H1 (cell line): ENCODE measurements at regions not wholly inside any gene's neighbourhood (a gene's known extent, or its start where the extent isn't known, plus 50 kb on each side); places are given as distances from the start of the nearest gene placed in this dataset.

Source experiments
- CTCF ChIA-PET: fragments of 300-600 bp; sonication (Branson Sonifier 250); formaldehyde crosslinking; loops from one replicate; lab custom pipeline; 2021; ENCODE audit not compliant: partially characterized antibody; lab: Charles Lee
- POLR2A ChIA-PET: fragments of 300-600 bp; sonication (Branson Sonifier 250); formaldehyde crosslinking; loops from one replicate; lab custom pipeline; 2021; ENCODE audit warnings: inconsistent platforms; ENCODE audit not compliant: partially characterized antibody; lab: Charles Lee
- DNase-seq, 2 experiments: peaks; one replicate each; pipeline versions ENCODE4 v3.0.0 to v3.0.0-alpha.2; 2010 to 2022; ENCODE audit warnings: low spot score in 2 of 2, low read depth in 1 of 2, mixed read lengths in 1 of 2
- FAIRE-seq: peaks from 2 replicates; lab custom pipeline; 2011; peaks lifted over from hg19 to GRCh38; lab: Jason Lieb, UNC
- H2AFZ ChIP-seq: 2 replicates; pipeline ENCODE4 v1.8.1; 2012; ENCODE audit warnings: low read length, inconsistent platforms
- H2AK5ac ChIP-seq: 2 replicates; pipeline ENCODE4 v1.6.1; 2013; ENCODE audit warnings: low read depth, low read length
- H2BK120ac ChIP-seq: replicated peaks from 2 replicates; pipeline ENCODE3; 2013; ENCODE audit warnings: low read depth, low read length, inconsistent platforms
- H2BK12ac ChIP-seq: 2 replicates; pipeline ENCODE4 v1.6.1; 2013; ENCODE audit warnings: low read depth, low read length
- H2BK15ac ChIP-seq: 2 replicates; pipeline ENCODE4 v1.6.1; 2013; ENCODE audit warnings: low read length
- H2BK20ac ChIP-seq: 2 replicates; pipeline ENCODE4 v1.6.1; 2013; ENCODE audit warnings: low read length
- H2BK5ac ChIP-seq: 2 replicates; pipeline ENCODE4 v1.6.1; 2013; ENCODE audit warnings: low read depth, low read length
- H3K14ac ChIP-seq: 2 replicates; pipeline ENCODE4 v1.6.1; 2013; ENCODE audit warnings: inconsistent platforms; ENCODE audit not compliant: insufficient read length
- H3K18ac ChIP-seq: 2 replicates; pipeline ENCODE4 v1.6.1; 2013; ENCODE audit warnings: low read length; ENCODE audit errors: extremely low read depth
- H3K23ac ChIP-seq: 2 replicates; pipeline ENCODE4 v1.6.1; 2013; ENCODE audit warnings: inconsistent platforms; ENCODE audit not compliant: insufficient read length
- H3K23me2 ChIP-seq: 2 replicates; pipeline ENCODE4 v1.6.1; 2013; ENCODE audit warnings: low read depth, low read length
- H3K27ac ChIP-seq: 2 replicates; pipeline ENCODE4 v1.6.1; 2011; ENCODE audit warnings: low read depth, low read length, inconsistent platforms
- H3K27me3 ChIP-seq, 4 experiments: replicated peaks in 1 of 4; 1 replicate in 1 of 4; 2 replicates in 3 of 4; pipeline versions ENCODE4 v1.6.1 to v1.8.1; 2011 to 2013; ENCODE audit warnings: low read length in 3 of 4, mild to moderate bottlenecking in 3 of 4, inconsistent platforms in 2 of 4, mixed read lengths in 2 of 4, moderate library complexity in 1 of 4; ENCODE audit not compliant: control insufficient read depth in 3 of 4, insufficient read depth in 3 of 4; ENCODE audit errors: extremely low read depth in 1 of 4
- H3K36me3 ChIP-seq, 4 experiments: 2 replicates each; pipeline versions ENCODE4 v1.6.1 to v1.8.1; 2011 to 2013; ENCODE audit warnings: mild to moderate bottlenecking in 4 of 4, low read length in 3 of 4, moderate library complexity in 2 of 4, control low read depth in 1 of 4, inconsistent platforms in 1 of 4; ENCODE audit not compliant: insufficient read depth in 4 of 4, control insufficient read depth in 2 of 4
- H3K4ac ChIP-seq: replicated peaks from 2 replicates; pipeline ENCODE3; 2013; ENCODE audit warnings: low read length, low read depth, mixed read lengths, inconsistent platforms; ENCODE audit not compliant: insufficient read length
- H3K4me1 ChIP-seq, 4 experiments: replicated peaks in 1 of 4; 1 replicate in 1 of 4; 2 replicates in 3 of 4; pipeline versions ENCODE4 v1.6.1 to v1.8.1; 2011 to 2013; ENCODE audit warnings: low read length in 3 of 4, inconsistent platforms in 2 of 4, mixed read lengths in 1 of 4; ENCODE audit not compliant: insufficient read depth in 4 of 4, control insufficient read depth in 3 of 4
- H3K4me2 ChIP-seq, 2 experiments: 2 replicates each; pipeline versions ENCODE4 v1.6.1 to v1.8.1; 2011 to 2013; ENCODE audit warnings: low read depth in 2 of 2, low read length in 2 of 2, control low read depth in 1 of 2, inconsistent platforms in 1 of 2, mild to moderate bottlenecking in 1 of 2; ENCODE audit not compliant: insufficient read depth in 1 of 2
- H3K4me3 ChIP-seq, 4 experiments: fragments of 200-600, 300-600 bp in 1 of 4; sonication (generic), shearing (Covaris generic), sonication (Bioruptor Twin) in 1 of 4; 2 replicates each; pipeline versions ENCODE4 v1.5.1 to v1.8.1; 2011 to 2016; ENCODE audit warnings: low read length in 4 of 4, low read depth in 3 of 4, control low read depth in 2 of 4, inconsistent platforms in 2 of 4, mild to moderate bottlenecking in 2 of 4, mixed read lengths in 1 of 4, moderate library complexity in 1 of 4; ENCODE audit not compliant: insufficient read depth in 2 of 4; ENCODE audit errors: extremely low read depth in 1 of 4
- H3K56ac ChIP-seq: replicated peaks from 2 replicates; pipeline ENCODE3; 2013; ENCODE audit warnings: low read depth, mild to moderate bottlenecking, mixed read lengths, low read length, inconsistent platforms; ENCODE audit not compliant: insufficient read length
- H3K79me1 ChIP-seq: 2 replicates; pipeline ENCODE4 v1.6.1; 2013; ENCODE audit warnings: low read depth, low read length, control low read depth
- H3K79me2 ChIP-seq, 2 experiments: 2 replicates each; pipeline versions ENCODE4 v1.6.1 to v1.8.1; 2012 to 2013; ENCODE audit warnings: low read length in 2 of 2, mild to moderate bottlenecking in 2 of 2, inconsistent platforms in 1 of 2; ENCODE audit not compliant: insufficient read depth in 2 of 2, control insufficient read depth in 1 of 2
- H3K9ac ChIP-seq, 4 experiments: replicated peaks in 1 of 4; 1 replicate in 1 of 4; 2 replicates in 3 of 4; pipeline versions ENCODE4 v1.6.1 to v1.8.1; 2011 to 2013; ENCODE audit warnings: low read depth in 3 of 4, low read length in 3 of 4, control low read depth in 2 of 4, mild to moderate bottlenecking in 2 of 4, moderate library complexity in 2 of 4, inconsistent platforms in 1 of 4; ENCODE audit errors: extremely low read depth in 1 of 4
- H3K9me3 ChIP-seq, 2 experiments: 2 replicates each; pipeline versions ENCODE4 v1.6.1 to v1.8.1; 2012 to 2013; ENCODE audit warnings: mild to moderate bottlenecking in 2 of 2, moderate library complexity in 2 of 2, control low read depth in 1 of 2, inconsistent platforms in 1 of 2, low read depth in 1 of 2, low read length in 1 of 2, mixed read lengths in 1 of 2; ENCODE audit not compliant: insufficient read depth in 2 of 2
- H4K20me1 ChIP-seq, 2 experiments: replicated peaks in 1 of 2; 2 replicates each; pipeline versions ENCODE3 to v1.8.1; 2011 to 2013; ENCODE audit warnings: inconsistent platforms in 2 of 2, low read length in 2 of 2, mild to moderate bottlenecking in 1 of 2; ENCODE audit not compliant: insufficient read depth in 2 of 2, control insufficient read depth in 1 of 2
- H4K5ac ChIP-seq: 2 replicates; pipeline ENCODE4 v1.6.1; 2013; ENCODE audit warnings: low read length, low read depth, mixed read lengths, inconsistent platforms; ENCODE audit not compliant: insufficient read length
- H4K8ac ChIP-seq: 2 replicates; pipeline ENCODE4 v1.8.0; 2013; ENCODE audit warnings: mild to moderate bottlenecking, moderate library complexity, low read length, inconsistent platforms; ENCODE audit not compliant: insufficient read depth; ENCODE audit errors: extremely low read depth
- H4K91ac ChIP-seq: replicated peaks from 2 replicates; pipeline ENCODE3; 2013; ENCODE audit warnings: low read length, mixed read lengths, inconsistent platforms; ENCODE audit not compliant: insufficient read length
- BACH1 ChIP-seq: IDR thresholded peaks from 2 replicates; pipeline ENCODE4 v1.6.1; 2012; ENCODE audit warnings: low read length, improper control_type of control experiment
- BRCA1 ChIP-seq: IDR thresholded peaks from 2 replicates; pipeline ENCODE4 v1.6.1; 2012; ENCODE audit warnings: low read depth, low read length, improper control_type of control experiment
- CTBP2 ChIP-seq: IDR thresholded peaks from 2 replicates; pipeline ENCODE4 v1.7.0; 2011; ENCODE audit warnings: borderline replicate concordance, mild to moderate bottlenecking, moderate library complexity, mixed read lengths, low read length; ENCODE audit not compliant: insufficient read depth, insufficient read length
- EP300 ChIP-seq, 2 experiments: IDR thresholded peaks; 1 replicate in 1 of 2; 2 replicates in 1 of 2; pipeline ENCODE4 v1.6.1; 2011 to 2012; ENCODE audit warnings: low read depth in 2 of 2, low read length in 2 of 2, mild to moderate bottlenecking in 2 of 2, borderline replicate concordance in 1 of 2, inconsistent platforms in 1 of 2, moderate library complexity in 1 of 2
- EZH2 ChIP-seq: fragments of 200-600 bp; sonication (generic); IDR thresholded peaks from 2 replicates; pipeline ENCODE4 v1.7.1; 2012; ENCODE audit warnings: low read depth, mild to moderate bottlenecking, moderate library complexity, low read length, inconsistent platforms; ENCODE audit not compliant: severe bottlenecking
- GABPA ChIP-seq: IDR thresholded peaks from 2 replicates; pipeline ENCODE4 v1.6.1; 2011; ENCODE audit warnings: mild to moderate bottlenecking, low read length, moderate library complexity, borderline replicate concordance; ENCODE audit not compliant: insufficient read depth
- KDM1A ChIP-seq: fragments of 200-600, 300-600 bp; sonication (generic); IDR thresholded peaks from 2 replicates; pipeline ENCODE4 v1.7.1; 2016; ENCODE audit warnings: mild to moderate bottlenecking, low read length, borderline replicate concordance
- NANOG ChIP-seq: IDR thresholded peaks from 2 replicates; pipeline ENCODE4 v1.6.1; 2011; ENCODE audit warnings: low read length, low read depth, mild to moderate bottlenecking, inconsistent platforms; ENCODE audit not compliant: insufficient read depth, poor library complexity, severe bottlenecking
- PHF8 ChIP-seq: fragments of 200-600 bp; sonication (generic); conservative IDR thresholded peaks from 2 replicates; pipeline ENCODE4 v1.7.1; 2012; ENCODE audit warnings: low read depth, mild to moderate bottlenecking, inconsistent platforms, low read length, moderate library complexity
- POLR2A ChIP-seq, 2 experiments: IDR thresholded peaks; 1 replicate in 1 of 2; 2 replicates in 1 of 2; pipeline ENCODE4 v1.6.1; 2011; ENCODE audit warnings: low read depth in 2 of 2, low read length in 2 of 2, mild to moderate bottlenecking in 2 of 2; ENCODE audit errors: control extremely low read depth in 1 of 2
- RXRA ChIP-seq: IDR thresholded peaks from 2 replicates; pipeline ENCODE4 v1.6.1; 2011; ENCODE audit warnings: low read depth, mild to moderate bottlenecking, low read length, moderate library complexity; ENCODE audit not compliant: insufficient read depth
- SAP30 ChIP-seq: fragments of 300-600 bp; sonication (generic); IDR thresholded peaks from 2 replicates; pipeline ENCODE4 v1.7.1; 2012; ENCODE audit warnings: low read length, moderate library complexity, mild to moderate bottlenecking, inconsistent platforms; ENCODE audit not compliant: insufficient read depth, insufficient replicate concordance
- TAF7 ChIP-seq: optimal IDR thresholded peaks from 2 replicates; pipeline ENCODE3; 2011; ENCODE audit warnings: low read depth, mild to moderate bottlenecking, inconsistent platforms, low read length, moderate library complexity, borderline replicate concordance
- WGBS, 2 experiments: shearing (Covaris generic) in 1 of 2; methylation state at CpG; one replicate each; pipeline versions ENCODE4 v1.1.6 to v1.1.7; 2013 to 2015; ENCODE audit warnings: low lambda C conversion rate in 2 of 2, mixed read lengths in 2 of 2, inconsistent platforms in 1 of 2, low coverage in 1 of 2, missing lambda C conversion rate in 1 of 2; ENCODE audit not compliant: insufficient replicate concordance in 2 of 2, insufficient coverage in 1 of 2, insufficient read length in 1 of 2; ENCODE audit errors: extremely low coverage in 1 of 2, missing lambda C conversion rate in 1 of 2; 5-methylcytosine and 5-hydroxymethylcytosine counted together

- DNase-seq (no peak), FAIRE-seq (no peak)
- Histone ChIP-seq H3K4me1 (peaks cover 0 to 3% (median 0%) of the 10 kb centered on the region in 4 experiments; a peak in 3 of 7 replicates), H2BK5ac (no peak overlapping the region), H3K27me3 (no peaks in the 10 kb centered on the region), H3K36me3 (no peaks in the 10 kb centered on the region), H4K8ac (no peak overlapping the region), H4K5ac (no peak overlapping the region), H3K4me2 (no peak overlapping the region), H3K56ac (no peak overlapping the region), H3K4ac (no peak overlapping the region), H3K23me2 (no peaks in the 10 kb centered on the region), H2BK12ac (no peak overlapping the region), H3K27ac (no peak overlapping the region), H2BK120ac (no peak overlapping the region), H3K14ac (no peak overlapping the region), H2AK5ac (no peak overlapping the region), H3K9ac (no peak overlapping the region), H2AFZ (no peak overlapping the region), H3K4me3 (no peak overlapping the region), H2BK15ac (no peak overlapping the region), H2BK20ac (no peak overlapping the region), H4K20me1 (no peaks in the 10 kb centered on the region), H3K23ac (no peak overlapping the region), H3K9me3 (no peaks in the 10 kb centered on the region), H4K91ac (no peak overlapping the region), H3K79me1 (no peaks in the 10 kb centered on the region), H3K79me2 (no peaks in the 10 kb centered on the region), H3K18ac (no peak overlapping the region)
- POLR2A ChIA-PET = no interaction called here
- CTCF ChIA-PET = no interaction called here
- WGBS, 2 experiments = 89% methylated on average over 1 of the region's 1 CpG; no CpG with 5 or more reads in 1 of the 2 experiments
- TF ChIP-seq KDM1A = no peak
- no peak for TF ChIP-seq POLR2A (IDR thresholded peaks at IDR 0.05; ENCODE audit: control extremely low read depth in 1 of 2, low read depth in 2 of 2, low read length in 2 of 2)
- TF ChIP-seq NANOG = no peak
- no peak for TF ChIP-seq EZH2
- no peak for TF ChIP-seq GABPA
- TF ChIP-seq CTBP2 = no peak
- TF ChIP-seq TAF7 = no peak
- TF ChIP-seq BRCA1 = no peak
- TF ChIP-seq SAP30 = no peak
- TF ChIP-seq BACH1 = no peak
- TF ChIP-seq RXRA = no peak
- no peak for TF ChIP-seq EP300 (IDR thresholded peaks at IDR 0.05; ENCODE audit: borderline replicate concordance in 1 of 2, low read depth in 2 of 2, low read length in 2 of 2)
- TF ChIP-seq PHF8 = no peak
Observed at GRCh38 chr2:140117386-140117785, 1337.2 kb upstream of the NXPH2 start.
